ENCODE measurements at regions not wholly inside any gene's neighbourhood (a gene's known extent, or its start where the extent isn't known, plus 50 kb on each side); places are given as distances from the start of the nearest gene placed in this dataset.

- BruUV-seq (replicated peaks) = no TSS peak
- Histone ChIP-seq H3K36me3 (ENCODE audit: control insufficient read depth, insufficient read depth, low read length) (no peaks in the 10 kb centered on the region), H3K4me3 (no peak overlapping the region), H4K20me1 (replicated peaks; ENCODE audit: control insufficient read depth, insufficient read depth, low read length) (no peaks in the 10 kb centered on the region), H3K4me2 (ENCODE audit: insufficient read depth, low read length) (no peak overlapping the region), H3K4me1 (replicated peaks in 1 of 2; ENCODE audit: control insufficient read depth in 2 of 2, insufficient read depth in 2 of 2, low read length in 2 of 2) (no peaks in the 10 kb centered on the region), H3K9me1 (ENCODE audit: control insufficient read depth, insufficient read depth, low read length) (no peaks in the 10 kb centered on the region), H3K27me3 (ENCODE audit: control insufficient read depth in 2 of 2, insufficient read depth in 2 of 2, low read length in 2 of 2) (no peaks in the 10 kb centered on the region), H3K9me3 (replicated peaks; ENCODE audit: control insufficient read depth, insufficient read depth, low read depth, low read length) (no peaks in the 10 kb centered on the region), H3K27ac (ENCODE audit: extremely low read depth, low read depth, low read length) (no peak overlapping the region), H3K9ac (ENCODE audit: insufficient read depth in 1 of 2, low read depth in 2 of 2, low read length in 2 of 2) (no peak overlapping the region), H2AFZ (ENCODE audit: low read depth, low read length) (no peak overlapping the region), H3K79me2 (ENCODE audit: control insufficient read depth, insufficient read depth, low read length) (no peaks in the 10 kb centered on the region; the same call in 2 of the 3 replicates)
- ATAC-seq (no peak), FAIRE-seq (no peak), DNase-seq (ENCODE audit: extremely low read depth in 1 of 4, low spot score in 3 of 4) (no peak)
- in situ Hi-C loops (cut with MboI) (no loop called here), intact Hi-C loops (cut with micrococcal nuclease) (no loop called here)
- WGBS (ENCODE audit: insufficient coverage, low coverage, missing lambda C conversion rate) = 36% methylated on average over 2 of the region's 2 CpGs
- POLR2A ChIA-PET = no interaction called here
- CTCF ChIA-PET (ENCODE audit: low intra/inter-chr PET ratio) = interaction anchor here (0.7 kb wide), 1 partner anchor 725 kb away, joined by 3 read pairs; no protein-coding TSS in a partner anchor
- TF ChIP-seq RCOR1 (IDR thresholded peaks at IDR 0.05; ENCODE audit: borderline replicate concordance in 1 of 2, low read depth in 2 of 2, low read length in 2 of 2) (no peak), ELF2 (CRISPR knock-in tag; IDR thresholded peaks at IDR 0.05) (no peak), CLOCK (CRISPR knock-in tag; IDR thresholded peaks at IDR 0.05; ENCODE audit: borderline replicate concordance) (no peak), ZNF79 (CRISPR knock-in tag; IDR thresholded peaks at IDR 0.05; ENCODE audit: low read depth) (no peak)
These were observed 143.2 kb upstream of the GRIA4 start for GRCh38 chr11:105466582-105467228.
